ENCODE measurements at regions not wholly inside any gene's neighbourhood (a gene's known extent, or its start where the extent isn't known, plus 50 kb on each side); places are given as distances from the start of the nearest gene placed in this dataset.

GRCh38 chr1:29708796-29709703 lies 472.7 kb downstream of the PTPRU start:
- no peaks in the 10 kb centered on the region for H3K36me3 ChIP-seq (ENCODE audit: control insufficient read depth in 2 of 2, extremely low read depth in 1 of 2, insufficient read depth in 2 of 2, low read length in 2 of 2)
- H3K4me1 ChIP-seq (ENCODE audit: control insufficient read depth, extremely low read depth, insufficient read depth, low read length): peaks cover 50% of the 10 kb centered on the region
- peak overlapping the region; percentile 57 for H3K9ac ChIP-seq (ENCODE audit: control insufficient read depth, extremely low read depth, insufficient read depth, low read length)
- DNase-seq (ENCODE audit: low read depth, low spot score) (peak; percentile 55), FAIRE-seq (no peak)
- peak overlapping the region; percentile 60 for H2AFZ ChIP-seq (ENCODE audit: control insufficient read depth, low read length)
- H3K4me3 ChIP-seq (ENCODE audit: control insufficient read depth in 2 of 3, extremely low read depth in 1 of 3, insufficient read depth in 2 of 3, low read depth in 1 of 3, low read length in 3 of 3): no peak overlapping the region
- peaks cover 2% of the 10 kb centered on the region for H3K9me1 ChIP-seq (ENCODE audit: control insufficient read depth, extremely low read depth, insufficient read depth, low read length)
- peak overlapping the region; percentile 66 for H3K4me2 ChIP-seq (ENCODE audit: control insufficient read depth, extremely low read depth, insufficient read depth, low read depth, low read length)
- TF ChIP-seq, protein P1, sequence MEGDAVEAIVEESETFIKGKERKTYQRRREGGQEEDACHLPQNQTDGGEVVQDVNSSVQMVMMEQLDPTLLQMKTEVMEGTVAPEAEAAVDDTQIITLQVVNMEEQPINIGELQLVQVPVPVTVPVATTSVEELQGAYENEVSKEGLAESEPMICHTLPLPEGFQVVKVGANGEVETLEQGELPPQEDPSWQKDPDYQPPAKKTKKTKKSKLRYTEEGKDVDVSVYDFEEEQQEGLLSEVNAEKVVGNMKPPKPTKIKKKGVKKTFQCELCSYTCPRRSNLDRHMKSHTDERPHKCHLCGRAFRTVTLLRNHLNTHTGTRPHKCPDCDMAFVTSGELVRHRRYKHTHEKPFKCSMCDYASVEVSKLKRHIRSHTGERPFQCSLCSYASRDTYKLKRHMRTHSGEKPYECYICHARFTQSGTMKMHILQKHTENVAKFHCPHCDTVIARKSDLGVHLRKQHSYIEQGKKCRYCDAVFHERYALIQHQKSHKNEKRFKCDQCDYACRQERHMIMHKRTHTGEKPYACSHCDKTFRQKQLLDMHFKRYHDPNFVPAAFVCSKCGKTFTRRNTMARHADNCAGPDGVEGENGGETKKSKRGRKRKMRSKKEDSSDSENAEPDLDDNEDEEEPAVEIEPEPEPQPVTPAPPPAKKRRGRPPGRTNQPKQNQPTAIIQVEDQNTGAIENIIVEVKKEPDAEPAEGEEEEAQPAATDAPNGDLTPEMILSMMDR (optimal IDR thresholded peaks at IDR 0.05 in 1 of 3, IDR thresholded peaks at IDR 0.05 in 1 of 3, conservative IDR thresholded peaks at IDR 0.05 in 1 of 3; ENCODE audit: extremely low read depth in 1 of 3, insufficient read depth in 2 of 3, low read length in 3 of 3): no peak
- no peak for TF ChIP-seq EZH2 (IDR thresholded peaks at IDR 0.05; ENCODE audit: low read length)
- H4K20me1 ChIP-seq (ENCODE audit: control insufficient read depth, extremely low read depth, insufficient read depth, low read length): no peaks in the 10 kb centered on the region
- dilution Hi-C loops (cut with MboI; ENCODE audit: extremely low pct_ligation_motif_present, low sequenced_read_pairs): no loop called here
- peak overlapping the region; percentile 85 for H3K27ac ChIP-seq (ENCODE audit: control insufficient read depth, insufficient read depth, low read length)
- H3K27me3 ChIP-seq (ENCODE audit: control insufficient read depth, extremely low read depth, insufficient read depth, low read length): peaks cover 7% of the 10 kb centered on the region
- no peaks in the 10 kb centered on the region for H3K9me3 ChIP-seq (ENCODE audit: control insufficient read depth, low read depth, low read length)
- no peaks in the 10 kb centered on the region for H3K79me2 ChIP-seq (ENCODE audit: control insufficient read depth, insufficient read depth, low read length)

GRCh38 chr1:29708381-29708780 lies 472.1 kb downstream of the PTPRU start:
- dilution Hi-C loops (cut with MboI; ENCODE audit: extremely low pct_ligation_motif_present, low sequenced_read_pairs): no loop called here
- no peak overlapping the region for H3K4me2 ChIP-seq (ENCODE audit: control insufficient read depth, extremely low read depth, insufficient read depth, low read depth, low read length)
- peak; percentile 49 for FAIRE-seq

More at GRCh38 chr1:29708381-29708780, 472.1 kb downstream of the PTPRU start:
- Histone ChIP-seq H3K27ac (ENCODE audit: control insufficient read depth, insufficient read depth, low read length) (no peak overlapping the region), H3K9ac (ENCODE audit: control insufficient read depth, extremely low read depth, insufficient read depth, low read length) (no peak overlapping the region), H3K27me3 (ENCODE audit: control insufficient read depth, extremely low read depth, insufficient read depth, low read length) (peaks cover 7% of the 10 kb centered on the region), H3K4me3 (ENCODE audit: control insufficient read depth in 2 of 3, extremely low read depth in 1 of 3, insufficient read depth in 2 of 3, low read depth in 1 of 3, low read length in 3 of 3) (no peak overlapping the region), H4K20me1 (ENCODE audit: control insufficient read depth, extremely low read depth, insufficient read depth, low read length) (no peaks in the 10 kb centered on the region), H3K4me1 (ENCODE audit: control insufficient read depth, extremely low read depth, insufficient read depth, low read length) (peaks cover 50% of the 10 kb centered on the region), H3K36me3 (ENCODE audit: control insufficient read depth in 2 of 2, extremely low read depth in 1 of 2, insufficient read depth in 2 of 2, low read length in 2 of 2) (no peaks in the 10 kb centered on the region), H3K9me1 (ENCODE audit: control insufficient read depth, extremely low read depth, insufficient read depth, low read length) (peaks cover 2% of the 10 kb centered on the region), H3K9me3 (ENCODE audit: control insufficient read depth, low read depth, low read length) (no peaks in the 10 kb centered on the region), H2AFZ (ENCODE audit: control insufficient read depth, low read length) (no peak overlapping the region), H3K79me2 (ENCODE audit: control insufficient read depth, insufficient read depth, low read length) (no peaks in the 10 kb centered on the region)
- no peak for DNase-seq (ENCODE audit: low read depth, low spot score)
- no peak for TF ChIP-seq EZH2 (IDR thresholded peaks at IDR 0.05; ENCODE audit: low read length)
- TF ChIP-seq, protein P1 (optimal IDR thresholded peaks at IDR 0.05 in 1 of 3, IDR thresholded peaks at IDR 0.05 in 1 of 3, conservative IDR thresholded peaks at IDR 0.05 in 1 of 3; ENCODE audit: extremely low read depth in 1 of 3, insufficient read depth in 2 of 3, low read length in 3 of 3): no peak

Measured in keratinocyte (primary cell).